VCaP (cell line): ENCODE measurements at regions not wholly inside any gene's neighbourhood (a gene's known extent, or its start where the extent isn't known, plus 50 kb on each side); places are given as distances from the start of the nearest gene placed in this dataset.

Source experiments
- H3K27ac ChIP-seq: fragments of 450-650 bp; 2 replicates; pipeline ENCODE4 v1.5.1; 2017
- TF ChIP-seq, protein P1 (sequence below): fragments of 450-650 bp; conservative IDR thresholded peaks from 2 replicates; pipeline ENCODE4 v1.5.1; 2017; ENCODE audit warnings: mild to moderate bottlenecking, moderate library complexity

GRCh38 chr13:105597573-105597972, 937.9 kb downstream of the EFNB2 start:
- H3K27ac ChIP-seq = no peak overlapping the region
- TF ChIP-seq, protein P1, sequence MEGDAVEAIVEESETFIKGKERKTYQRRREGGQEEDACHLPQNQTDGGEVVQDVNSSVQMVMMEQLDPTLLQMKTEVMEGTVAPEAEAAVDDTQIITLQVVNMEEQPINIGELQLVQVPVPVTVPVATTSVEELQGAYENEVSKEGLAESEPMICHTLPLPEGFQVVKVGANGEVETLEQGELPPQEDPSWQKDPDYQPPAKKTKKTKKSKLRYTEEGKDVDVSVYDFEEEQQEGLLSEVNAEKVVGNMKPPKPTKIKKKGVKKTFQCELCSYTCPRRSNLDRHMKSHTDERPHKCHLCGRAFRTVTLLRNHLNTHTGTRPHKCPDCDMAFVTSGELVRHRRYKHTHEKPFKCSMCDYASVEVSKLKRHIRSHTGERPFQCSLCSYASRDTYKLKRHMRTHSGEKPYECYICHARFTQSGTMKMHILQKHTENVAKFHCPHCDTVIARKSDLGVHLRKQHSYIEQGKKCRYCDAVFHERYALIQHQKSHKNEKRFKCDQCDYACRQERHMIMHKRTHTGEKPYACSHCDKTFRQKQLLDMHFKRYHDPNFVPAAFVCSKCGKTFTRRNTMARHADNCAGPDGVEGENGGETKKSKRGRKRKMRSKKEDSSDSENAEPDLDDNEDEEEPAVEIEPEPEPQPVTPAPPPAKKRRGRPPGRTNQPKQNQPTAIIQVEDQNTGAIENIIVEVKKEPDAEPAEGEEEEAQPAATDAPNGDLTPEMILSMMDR = no peak

GRCh38 chr13:105595471-105595870, 940.0 kb downstream of the EFNB2 start:
- TF ChIP-seq, protein P1 = no peak
- no peak overlapping the region for H3K27ac ChIP-seq

- TF ChIP-seq, protein P1 = no peak
- no peak overlapping the region for H3K27ac ChIP-seq
Measured at GRCh38 chr13:105591277-105591676, 944.2 kb downstream of the EFNB2 start.

- no peak overlapping the region for H3K27ac ChIP-seq
- TF ChIP-seq, protein P1 = no peak
Measured at GRCh38 chr13:105587786-105588185, 947.7 kb downstream of the EFNB2 start.

GRCh38 chr13:105579821-105580710, 955.4 kb downstream of the EFNB2 start:
- no peak overlapping the region for H3K27ac ChIP-seq
- TF ChIP-seq, protein P1 = no peak

DNA sequence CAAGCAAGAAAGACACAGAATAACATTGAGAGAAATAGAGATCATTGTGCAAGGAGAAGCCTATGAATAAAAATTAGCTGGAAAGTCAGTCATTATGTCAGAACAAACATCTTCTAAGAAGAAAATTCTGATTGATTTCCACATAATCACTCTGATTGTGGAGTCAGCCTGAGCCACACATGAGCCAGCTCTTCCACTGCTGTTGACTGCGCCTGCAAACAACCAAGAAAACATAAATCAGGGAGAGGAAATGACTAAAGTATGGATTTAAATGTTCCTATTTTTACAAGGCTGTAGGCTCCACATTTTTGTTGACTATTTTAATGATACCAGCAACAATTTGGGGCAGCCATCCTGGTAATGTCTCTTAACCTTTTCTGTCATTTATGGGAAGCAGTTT, 962.3 kb downstream of the EFNB2 start:
- TF ChIP-seq, protein P1 = no peak
- H3K27ac ChIP-seq = no peak overlapping the region

DNA sequence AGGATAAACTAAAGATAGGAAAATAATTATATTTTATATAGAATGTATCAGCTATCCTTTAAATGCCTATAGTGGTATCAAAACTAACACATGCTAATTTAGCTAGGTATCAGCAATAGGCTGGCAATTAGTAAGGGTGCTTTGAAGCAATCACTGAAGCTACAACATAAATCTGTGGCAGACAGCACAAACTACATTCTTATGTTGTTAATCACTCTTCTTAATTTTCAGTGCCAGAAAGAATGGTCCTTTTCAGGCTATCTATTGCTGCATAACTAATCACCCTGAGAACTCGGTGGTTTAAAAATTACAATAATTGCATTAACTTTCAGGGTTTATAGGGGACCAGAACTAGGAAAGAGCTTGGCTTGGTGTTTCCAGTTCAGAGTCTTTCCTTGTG, 963.1 kb downstream of the EFNB2 start:
- TF ChIP-seq, protein P1 = no peak

More for the DNA sequence above, 963.1 kb downstream of the EFNB2 start:
- H3K27ac ChIP-seq = no peak overlapping the region
